ENCODE measurements at regions not wholly inside any gene's neighbourhood (a gene's known extent, or its start where the extent isn't known, plus 50 kb on each side); places are given as distances from the start of the nearest gene placed in this dataset.

GRCh38 chr6:168885751-168886742, 367.6 kb downstream of the THBS2 start:
- 86% methylated on average over 51 of the region's 51 CpGs for WGBS
- intact Hi-C loops (cut with DNase I), result no loop called here
- Histone ChIP-seq H3K4me1 (replicated peaks) (no peaks in the 10 kb centered on the region), H3K27me3 (replicated peaks; ENCODE audit: insufficient read depth) (no peaks in the 10 kb centered on the region), H3K36me3 (no peaks in the 10 kb centered on the region), H3K4me3 (no peak overlapping the region), H3K9me3 (no peaks in the 10 kb centered on the region), H3K27ac (no peak overlapping the region)
- TF ChIP-seq CTCF (IDR thresholded peaks at IDR 0.05) (no peak), POLR2A (IDR thresholded peaks at IDR 0.05) (no peak), POLR2AphosphoS5 (IDR thresholded peaks at IDR 0.05) (no peak)
- DNase-seq (ENCODE audit: low spot score), result no peak

GRCh38 chr6:168885196-168885595, 368.4 kb downstream of the THBS2 start:
- no peaks in the 10 kb centered on the region for H3K27me3 ChIP-seq (replicated peaks; ENCODE audit: insufficient read depth)
- no peaks in the 10 kb centered on the region for H3K9me3 ChIP-seq
- H3K4me1 ChIP-seq (replicated peaks), result no peaks in the 10 kb centered on the region
- no peak overlapping the region for H3K4me3 ChIP-seq
- TF ChIP-seq CTCF (IDR thresholded peaks at IDR 0.05), result no peak
- no peak for TF ChIP-seq POLR2AphosphoS5 (IDR thresholded peaks at IDR 0.05)
- TF ChIP-seq POLR2A (IDR thresholded peaks at IDR 0.05), result no peak
- no peak overlapping the region for H3K27ac ChIP-seq
- intact Hi-C loops (cut with DNase I), result no loop called here
- 91% methylated on average over 9 of the region's 9 CpGs for WGBS
- H3K36me3 ChIP-seq, result no peaks in the 10 kb centered on the region
- no peak for DNase-seq (ENCODE audit: low spot score)

- Histone ChIP-seq H3K4me3 (no peak overlapping the region), H3K36me3 (no peaks in the 10 kb centered on the region), H3K4me1 (replicated peaks) (no peaks in the 10 kb centered on the region), H3K27ac (no peak overlapping the region), H3K27me3 (replicated peaks; ENCODE audit: insufficient read depth) (no peaks in the 10 kb centered on the region), H3K9me3 (no peaks in the 10 kb centered on the region)
- peak; percentile 90 to 96 (median 94) for TF ChIP-seq CTCF (IDR thresholded peaks at IDR 0.05)
- peak; percentile 29 for TF ChIP-seq POLR2AphosphoS5 (IDR thresholded peaks at IDR 0.05)
- no peak for TF ChIP-seq POLR2A (IDR thresholded peaks at IDR 0.05)
- intact Hi-C loops (cut with DNase I), result loop anchor here (1.0 to 5.0 kb wide), 2 partner anchors 267 to 514 kb away; no protein-coding TSS in a partner anchor
- 16% methylated on average over 36 of the region's 37 CpGs for WGBS
- peak; percentile 60 for DNase-seq (ENCODE audit: low spot score)
These were observed 369.0 kb downstream of the THBS2 start for GRCh38 chr6:168884646-168885086.

GRCh38 chr6:168884050-168884645, 369.5 kb downstream of the THBS2 start:
- intact Hi-C loops (cut with DNase I), result loop anchor here (1.0 to 5.0 kb wide), 2 partner anchors 267 to 514 kb away; no protein-coding TSS in a partner anchor
- no peaks in the 10 kb centered on the region for H3K27me3 ChIP-seq (replicated peaks; ENCODE audit: insufficient read depth)
- TF ChIP-seq CTCF (IDR thresholded peaks at IDR 0.05) (no peak), POLR2A (IDR thresholded peaks at IDR 0.05) (no peak), POLR2AphosphoS5 (IDR thresholded peaks at IDR 0.05) (no peak)
- no peaks in the 10 kb centered on the region for H3K9me3 ChIP-seq
- H3K27ac ChIP-seq, result no peak overlapping the region
- 86% methylated on average over 21 of the region's 21 CpGs for WGBS
- DNase-seq (ENCODE audit: low spot score), result no peak
- H3K36me3 ChIP-seq, result no peaks in the 10 kb centered on the region
- H3K4me3 ChIP-seq, result no peak overlapping the region
- no peaks in the 10 kb centered on the region for H3K4me1 ChIP-seq (replicated peaks)
